NCI-H2107 treated with DMSO at 0.1 percent for 48 hours (cell line): ENCODE measurements at regions not wholly inside any gene's neighbourhood (a gene's known extent, or its start where the extent isn't known, plus 50 kb on each side); places are given as distances from the start of the nearest gene placed in this dataset.
A peak's percentile ranks its signal among the peaks of the same experiment; 100 is the strongest.

Experiments
- DNase-seq: peaks from one replicate; lab custom pipeline; 2025; ENCODE audit not compliant: unreplicated experiment; lab: John Stamatoyannopoulos, UW

- DNase-seq = no peak
Measured at GRCh38 chr2:18427762-18428161, 132.7 kb downstream of the RDH14 start.

DNA sequence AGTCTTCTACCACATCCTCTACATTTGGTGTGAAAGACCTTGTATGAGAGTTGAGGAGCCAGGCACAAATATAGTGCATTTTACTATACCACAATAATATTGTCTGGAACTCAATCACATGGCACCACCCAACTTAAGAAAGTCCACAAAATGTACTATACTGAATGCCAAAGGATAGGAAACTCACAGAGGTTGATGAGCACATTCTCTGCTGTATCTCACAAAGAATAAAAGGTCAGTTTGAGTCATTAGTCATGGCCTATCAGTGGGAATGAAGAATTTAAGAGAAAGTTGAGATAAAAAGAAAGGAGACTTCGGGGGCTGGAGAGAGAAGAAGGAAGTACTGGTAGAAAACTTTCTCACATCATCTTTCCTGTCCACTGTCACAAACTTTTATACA lies 134.3 kb downstream of the RDH14 start:
- no peak for DNase-seq

DNA sequence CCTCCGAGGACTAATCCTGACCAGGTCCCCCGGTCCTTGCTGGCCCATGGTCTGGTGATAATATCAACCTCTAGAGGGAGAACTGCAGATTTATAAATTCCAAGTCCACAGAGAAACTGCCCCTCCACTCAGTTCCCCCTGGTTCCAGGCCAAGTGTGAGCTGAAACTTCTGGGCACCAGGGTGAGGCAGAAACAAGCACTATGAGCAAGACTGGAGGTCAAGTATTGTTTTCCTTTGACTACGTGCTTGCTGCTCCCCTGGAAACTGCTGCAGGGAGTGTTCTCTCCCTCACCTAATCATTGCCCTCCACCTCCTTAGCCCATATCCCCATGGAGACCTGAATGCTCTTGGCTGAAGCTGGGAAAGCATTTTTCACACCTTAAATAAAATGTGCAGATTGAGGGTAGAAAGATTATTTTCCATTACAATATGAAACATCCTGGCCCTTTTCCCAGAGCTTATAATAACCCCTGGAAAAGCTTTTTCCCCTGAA lies 135.2 kb downstream of the RDH14 start:
- DNase-seq = no peak

- DNase-seq = no peak
Measured at GRCh38 chr2:18423636-18424035, 136.8 kb downstream of the RDH14 start.

GRCh38 chr2:18422432-18423165 lies 137.9 kb downstream of the RDH14 start:
- DNase-seq = no peak

GRCh38 chr2:18413676-18414396 lies 146.6 kb downstream of the RDH14 start:
- DNase-seq = no peak

GRCh38 chr2:18412980-18413675 lies 147.3 kb downstream of the RDH14 start:
- no peak for DNase-seq

DNA sequence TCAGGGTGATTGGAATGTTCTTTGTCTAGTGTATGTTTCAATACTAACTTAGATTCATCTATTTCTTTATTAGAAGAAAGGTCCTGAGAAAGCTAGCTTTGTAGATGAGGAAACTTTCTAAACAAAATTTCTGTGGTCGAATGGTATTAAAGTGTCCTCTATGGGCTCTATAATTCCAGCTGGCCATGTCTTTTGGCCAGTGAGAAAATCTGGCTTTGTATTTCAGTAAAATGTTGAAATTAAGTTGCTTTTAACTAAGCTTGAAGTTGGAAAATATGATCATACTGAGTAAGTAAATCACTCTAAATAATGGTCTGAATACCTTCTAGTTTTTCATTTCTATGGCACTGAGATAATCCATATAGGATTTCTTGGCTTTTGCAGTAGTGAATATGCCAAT lies 148.8 kb downstream of the RDH14 start:
- DNase-seq = no peak

DNA sequence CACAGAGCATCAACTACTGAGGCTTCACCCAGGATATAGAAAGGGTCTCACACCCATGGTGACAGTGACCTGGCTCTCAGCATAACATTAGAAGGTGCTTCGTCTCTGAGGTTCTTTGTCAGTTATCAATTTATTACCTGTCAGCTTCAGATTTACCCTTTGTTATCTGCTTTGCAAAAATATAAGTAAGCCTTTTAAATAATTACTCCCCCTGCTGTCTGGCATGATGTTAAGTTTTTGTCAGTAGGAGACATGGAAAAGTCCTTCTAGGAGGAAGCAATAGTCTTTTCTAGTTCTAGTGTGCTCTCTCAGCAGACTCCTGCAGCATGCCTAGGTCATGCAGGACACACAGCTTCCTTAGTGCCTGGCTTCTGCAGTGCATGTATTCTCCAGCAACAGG lies 149.9 kb downstream of the RDH14 start:
- DNase-seq = no peak

- DNase-seq = no peak
Measured at GRCh38 chr2:18408638-18409037, 151.8 kb downstream of the RDH14 start.

GRCh38 chr2:18406219-18406618 lies 154.2 kb downstream of the RDH14 start:
- DNase-seq = no peak

DNA sequence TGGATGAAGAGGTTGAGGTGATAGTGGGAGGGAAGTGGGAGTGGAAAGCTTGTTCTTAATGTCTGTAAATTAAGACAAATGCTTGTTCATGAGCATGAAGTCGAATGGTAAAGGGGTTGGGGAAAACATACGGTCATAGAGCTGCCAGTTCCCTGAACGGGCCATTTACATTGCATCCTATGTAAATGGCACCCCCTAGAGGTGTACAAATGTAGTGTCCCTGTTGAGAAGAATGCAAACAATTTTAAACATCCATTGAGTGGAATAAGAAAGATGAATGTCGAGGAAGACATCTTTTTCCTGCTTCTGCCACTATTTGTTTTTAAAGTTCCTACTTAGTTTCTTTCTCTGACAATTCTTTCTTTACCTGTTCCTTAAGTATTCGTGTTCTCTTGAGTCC lies 155.7 kb downstream of the RDH14 start:
- no peak for DNase-seq

- DNase-seq = no peak
Measured at GRCh38 chr2:18403921-18404522, 156.4 kb downstream of the RDH14 start.

- DNase-seq = no peak
Measured at GRCh38 chr2:18402831-18403230, 157.6 kb downstream of the RDH14 start.

DNA sequence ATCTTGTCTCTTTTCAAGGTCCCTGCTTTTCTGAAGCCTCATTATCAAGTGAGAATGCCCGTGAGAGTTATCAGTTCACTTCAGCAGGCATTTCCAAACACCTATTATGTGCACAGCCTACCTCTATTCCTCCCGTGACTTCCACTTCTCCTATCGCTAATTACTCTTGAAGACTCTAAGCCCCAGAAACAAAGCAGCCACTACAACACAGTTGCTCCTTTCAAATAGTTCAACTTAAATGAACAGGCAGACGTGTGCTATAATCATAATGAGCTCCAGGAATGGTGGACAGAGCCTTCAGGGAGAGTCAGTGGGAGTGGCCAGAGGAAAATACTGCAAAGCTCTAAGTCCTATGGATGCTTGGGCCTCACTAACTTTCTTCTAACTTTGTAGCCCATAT lies 159.0 kb downstream of the RDH14 start:
- DNase-seq = no peak

GRCh38 chr2:18399601-18400000 lies 160.9 kb downstream of the RDH14 start:
- DNase-seq = no peak

GRCh38 chr2:18398833-18399232 lies 161.6 kb downstream of the RDH14 start:
- DNase-seq = no peak

DNA sequence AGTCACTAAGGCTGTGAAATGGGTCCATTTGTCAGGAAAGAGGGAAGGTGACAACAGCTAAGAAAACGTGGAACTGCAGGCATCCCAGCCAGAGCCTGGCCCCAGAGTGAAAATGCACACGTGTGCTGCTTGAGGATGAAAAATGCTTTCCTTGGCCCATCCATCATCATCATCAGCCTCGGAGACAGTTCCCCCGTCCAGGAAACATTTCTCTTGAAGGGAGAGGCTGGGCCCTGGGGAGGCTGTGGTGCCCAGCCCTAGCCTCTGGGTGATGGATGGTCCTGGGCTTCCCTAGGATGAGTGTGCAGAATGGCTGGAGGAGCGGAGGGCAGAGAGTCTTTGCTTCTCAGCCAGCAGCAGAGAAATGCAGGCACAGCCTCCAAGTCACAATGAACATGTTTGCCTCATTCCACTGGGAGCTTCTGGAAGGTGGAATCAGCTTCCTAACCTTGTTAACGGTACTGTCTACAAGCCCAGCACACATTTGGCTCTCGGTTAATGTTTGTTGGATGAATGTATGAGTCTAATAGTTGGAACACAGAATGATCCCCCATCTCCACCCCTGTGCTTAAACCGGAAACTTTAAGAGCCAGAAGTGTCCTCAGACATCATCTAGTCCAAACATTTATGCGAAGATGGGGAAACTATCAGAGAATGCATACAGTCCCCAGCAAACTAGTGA lies 164.0 kb downstream of the RDH14 start:
- DNase-seq = no peak

DNA sequence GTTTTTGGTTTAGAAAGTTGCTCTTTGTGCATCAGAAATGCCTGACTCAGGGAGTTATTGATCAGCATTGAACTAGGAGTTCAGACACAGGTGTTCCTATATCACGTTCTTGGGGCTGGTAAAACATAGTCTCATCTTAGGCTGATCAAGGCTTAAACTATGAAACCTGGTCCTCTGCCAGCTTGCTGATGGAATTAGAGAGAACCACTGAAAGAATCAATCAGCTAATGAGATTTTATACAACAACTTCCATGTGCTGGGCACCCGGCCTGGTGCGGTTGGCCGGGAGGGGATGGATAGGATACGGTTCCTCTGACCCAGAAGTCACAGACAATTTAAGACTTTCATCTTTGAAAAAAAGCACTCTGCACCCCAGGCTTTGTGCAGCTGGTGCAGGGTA lies 164.9 kb downstream of the RDH14 start:
- no peak for DNase-seq

GRCh38 chr2:18387441-18388206 lies 172.8 kb downstream of the RDH14 start:
- peak; percentile 33 for DNase-seq
